SK-N-SH treated with all-trans-retinoic acid at 6 μM for 48 hours (cell line): ENCODE measurements at regions not wholly inside any gene's neighbourhood (a gene's known extent, or its start where the extent isn't known, plus 50 kb on each side); places are given as distances from the start of the nearest gene placed in this dataset.

Source experiments
- ATAC-seq: fragments of 200-7000 bp; cut with Tn5 transposase; 3 replicates; pipeline ENCODE4 v1.9.1; 2020; ENCODE audit warnings: mild to moderate bottlenecking, moderate library complexity
- ARNTL ChIP-seq: fragments of 450-650 bp; formaldehyde crosslinking; IDR thresholded peaks from 2 replicates; pipeline ENCODE4 v1.5.0; 2020; ENCODE audit warnings: low read depth, mild to moderate bottlenecking, moderate library complexity, borderline replicate concordance
- CREB5 ChIP-seq: fragments of 250-450 bp; sonication (Bioruptor Pico); IDR thresholded peaks from 2 replicates; pipeline ENCODE4 v1.5.1; 2020; ENCODE audit warnings: low read depth, mild to moderate bottlenecking, moderate library complexity
- ESRRG ChIP-seq: fragments of 250-450 bp; sonication (Bioruptor Pico); IDR thresholded peaks from 2 replicates; pipeline ENCODE4 v1.6.1; 2021; ENCODE audit warnings: mild to moderate bottlenecking
- GLIS3 ChIP-seq: fragments of 250-450 bp; sonication (Bioruptor Pico); IDR thresholded peaks from 2 replicates; pipeline ENCODE4 v1.5.0; 2020; ENCODE audit warnings: mild to moderate bottlenecking, moderate library complexity
- ISL1 ChIP-seq: fragments of 250-450 bp; sonication (Bioruptor Pico); IDR thresholded peaks from 2 replicates; pipeline ENCODE4 v2.1.2; 2022; ENCODE audit warnings: mild to moderate bottlenecking, moderate library complexity
- OSR1 ChIP-seq: fragments of 250-450 bp; sonication (Bioruptor Pico); IDR thresholded peaks from 2 replicates; pipeline ENCODE4 v1.8.0; 2022; ENCODE audit warnings: moderate library complexity, mild to moderate bottlenecking, inconsistent platforms
- PATZ1 ChIP-seq: fragments of 250-450 bp; sonication (Bioruptor Pico); IDR thresholded peaks from 2 replicates; pipeline ENCODE4 v1.8.0; 2020; ENCODE audit warnings: mild to moderate bottlenecking, moderate library complexity, borderline replicate concordance
- PPARA ChIP-seq: fragments of 250-450 bp; sonication (Bioruptor Pico); IDR thresholded peaks from 2 replicates; pipeline ENCODE4 v1.5.0; 2020; ENCODE audit warnings: mild to moderate bottlenecking, borderline replicate concordance
- RARB ChIP-seq: fragments of 250-450 bp; sonication (Bioruptor Pico); IDR thresholded peaks from 2 replicates; pipeline ENCODE4 v1.8.0; 2021; ENCODE audit warnings: mild to moderate bottlenecking, moderate library complexity
- TCF4 ChIP-seq: fragments of 250-450 bp; sonication (Bioruptor Pico); IDR thresholded peaks from 2 replicates; pipeline ENCODE4 v1.8.0; 2021; ENCODE audit warnings: mild to moderate bottlenecking, moderate library complexity, borderline replicate concordance
- TOX ChIP-seq: fragments of 250-450 bp; sonication (Bioruptor Pico); IDR thresholded peaks from 2 replicates; pipeline ENCODE4 v1.8.0; 2021; ENCODE audit warnings: mild to moderate bottlenecking, moderate library complexity, borderline replicate concordance
- TSHZ2 ChIP-seq: fragments of 250-450 bp; sonication (Bioruptor Pico); IDR thresholded peaks from 2 replicates; pipeline ENCODE4 v1.5.0; 2020; ENCODE audit warnings: mild to moderate bottlenecking, moderate library complexity
- ZC3H10 ChIP-seq: fragments of 250-450 bp; sonication (Bioruptor Pico); IDR thresholded peaks from 2 replicates; pipeline ENCODE4 v1.5.1; 2021; ENCODE audit warnings: mild to moderate bottlenecking, moderate library complexity
- ZFP3 ChIP-seq: fragments of 250-450 bp; sonication (Bioruptor Pico); IDR thresholded peaks from 2 replicates; pipeline ENCODE4 v1.5.0; 2020; ENCODE audit warnings: mild to moderate bottlenecking, moderate library complexity
- ZFP30 ChIP-seq: fragments of 450-650 bp; formaldehyde crosslinking; IDR thresholded peaks from 2 replicates; pipeline ENCODE4 v1.5.0; 2022; ENCODE audit warnings: mild to moderate bottlenecking, moderate library complexity
- ZNF565 ChIP-seq: fragments of 450-650 bp; formaldehyde crosslinking; conservative IDR thresholded peaks from 2 replicates; pipeline ENCODE4 v1.5.0; 2020; ENCODE audit warnings: low read depth, mild to moderate bottlenecking, moderate library complexity
- ZNF70 ChIP-seq: fragments of 450-650 bp; formaldehyde crosslinking; IDR thresholded peaks from 2 replicates; pipeline ENCODE4 v1.5.0; 2020; ENCODE audit warnings: mild to moderate bottlenecking, moderate library complexity
- ZNF8 ChIP-seq: fragments of 450-650 bp; formaldehyde crosslinking; IDR thresholded peaks from 2 replicates; pipeline ENCODE4 v1.5.0; 2020; ENCODE audit warnings: mild to moderate bottlenecking, moderate library complexity
- TF ChIP-seq, protein P1 (sequence below): fragments of 250-450 bp; sonication (Bioruptor Pico); IDR thresholded peaks from 2 replicates; pipeline ENCODE4 v1.5.1; 2021; ENCODE audit warnings: mild to moderate bottlenecking, moderate library complexity
- TF ChIP-seq, protein P2 (sequence below): fragments of 250-450 bp; sonication (Bioruptor Pico); IDR thresholded peaks from 2 replicates; pipeline ENCODE4 v1.8.0; 2021; ENCODE audit warnings: low read depth, mild to moderate bottlenecking, moderate library complexity, borderline replicate concordance

DNA sequence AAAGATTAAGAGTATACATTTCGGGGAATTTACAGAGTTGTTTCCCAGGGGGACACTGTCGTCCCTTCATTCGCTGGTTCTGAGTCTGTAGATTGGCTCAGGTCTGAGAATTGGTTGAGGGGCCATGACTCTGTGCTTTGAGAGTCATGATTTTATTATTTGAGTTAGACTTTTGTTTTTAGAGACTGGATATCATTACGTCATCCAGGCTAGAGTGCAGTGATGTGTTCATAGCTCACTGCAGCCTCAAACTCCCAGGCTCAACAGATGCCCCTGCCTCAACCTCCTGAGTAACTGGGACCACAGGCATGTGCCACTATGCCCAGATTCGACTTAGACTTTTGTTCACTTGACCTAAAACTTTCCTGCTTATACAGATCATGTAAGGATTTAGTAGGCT lies 112.3 kb upstream of the C14orf180 start:
- no peak for ATAC-seq
- TF ChIP-seq PPARA (CRISPR knock-in tag) (no peak), ZC3H10 (CRISPR knock-in tag) (no peak), PATZ1 (CRISPR knock-in tag) (no peak), GLIS3 (CRISPR knock-in tag) (no peak), ARNTL (no peak), ZFP3 (no peak), ESRRG (CRISPR knock-in tag) (no peak), RARB (no peak), ZNF70 (CRISPR knock-in tag) (no peak), ZFP30 (CRISPR knock-in tag) (no peak), ISL1 (CRISPR knock-in tag) (no peak), ZNF565 (CRISPR knock-in tag) (no peak), CREB5 (CRISPR knock-in tag) (no peak), TCF4 (no peak), TSHZ2 (no peak)
- TF ChIP-seq, protein P1, sequence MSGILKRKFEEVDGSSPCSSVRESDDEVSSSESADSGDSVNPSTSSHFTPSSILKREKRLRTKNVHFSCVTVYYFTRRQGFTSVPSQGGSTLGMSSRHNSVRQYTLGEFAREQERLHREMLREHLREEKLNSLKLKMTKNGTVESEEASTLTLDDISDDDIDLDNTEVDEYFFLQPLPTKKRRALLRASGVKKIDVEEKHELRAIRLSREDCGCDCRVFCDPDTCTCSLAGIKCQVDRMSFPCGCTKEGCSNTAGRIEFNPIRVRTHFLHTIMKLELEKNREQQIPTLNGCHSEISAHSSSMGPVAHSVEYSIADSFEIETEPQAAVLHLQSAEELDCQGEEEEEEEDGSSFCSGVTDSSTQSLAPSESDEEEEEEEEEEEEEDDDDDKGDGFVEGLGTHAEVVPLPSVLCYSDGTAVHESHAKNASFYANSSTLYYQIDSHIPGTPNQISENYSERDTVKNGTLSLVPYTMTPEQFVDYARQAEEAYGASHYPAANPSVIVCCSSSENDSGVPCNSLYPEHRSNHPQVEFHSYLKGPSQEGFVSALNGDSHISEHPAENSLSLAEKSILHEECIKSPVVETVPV (CRISPR knock-in tag) = no peak

DNA sequence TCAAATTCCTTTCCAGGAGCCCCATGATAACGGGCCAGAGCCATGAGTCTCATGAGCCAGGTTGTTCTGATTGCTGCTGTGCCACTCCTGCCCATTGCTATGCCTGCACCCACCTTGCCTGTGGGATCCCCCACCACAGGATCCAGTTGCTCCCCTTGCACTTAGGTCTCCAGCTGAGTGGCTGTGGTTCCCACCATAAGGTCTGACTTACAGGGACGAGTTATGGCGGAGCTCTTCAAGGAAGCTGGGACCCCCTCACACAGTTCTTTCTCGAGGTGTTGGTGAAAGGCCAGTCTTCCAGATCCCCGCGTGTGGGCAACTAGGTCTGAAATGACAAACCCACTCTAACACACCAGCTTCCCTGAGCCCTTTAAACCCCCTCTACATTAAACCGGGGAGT lies 111.9 kb upstream of the C14orf180 start:
- TF ChIP-seq ISL1 (CRISPR knock-in tag) (no peak), ZNF70 (CRISPR knock-in tag) (no peak), ZNF565 (CRISPR knock-in tag) (no peak), PATZ1 (CRISPR knock-in tag) (no peak), ZFP30 (CRISPR knock-in tag) (no peak), OSR1 (CRISPR knock-in tag) (no peak), TOX (CRISPR knock-in tag) (no peak), ZNF8 (no peak), PPARA (CRISPR knock-in tag) (no peak)
- TF ChIP-seq, protein P2, sequence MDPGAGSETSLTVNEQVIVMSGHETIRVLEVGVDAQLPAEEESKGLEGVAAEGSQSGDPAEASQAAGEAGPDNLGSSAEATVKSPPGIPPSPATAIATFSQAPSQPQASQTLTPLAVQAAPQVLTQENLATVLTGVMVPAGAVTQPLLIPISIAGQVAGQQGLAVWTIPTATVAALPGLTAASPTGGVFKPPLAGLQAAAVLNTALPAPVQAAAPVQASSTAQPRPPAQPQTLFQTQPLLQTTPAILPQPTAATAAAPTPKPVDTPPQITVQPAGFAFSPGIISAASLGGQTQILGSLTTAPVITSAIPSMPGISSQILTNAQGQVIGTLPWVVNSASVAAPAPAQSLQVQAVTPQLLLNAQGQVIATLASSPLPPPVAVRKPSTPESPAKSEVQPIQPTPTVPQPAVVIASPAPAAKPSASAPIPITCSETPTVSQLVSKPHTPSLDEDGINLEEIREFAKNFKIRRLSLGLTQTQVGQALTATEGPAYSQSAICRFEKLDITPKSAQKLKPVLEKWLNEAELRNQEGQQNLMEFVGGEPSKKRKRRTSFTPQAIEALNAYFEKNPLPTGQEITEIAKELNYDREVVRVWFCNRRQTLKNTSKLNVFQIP (CRISPR knock-in tag) = no peak
- TF ChIP-seq, protein P1 (CRISPR knock-in tag) = no peak
- no peak for ATAC-seq
